ENCODE measurements at regions not wholly inside any gene's neighbourhood (a gene's known extent, or its start where the extent isn't known, plus 50 kb on each side); places are given as distances from the start of the nearest gene placed in this dataset.

GRCh38 chr20:51089840-51090239 lies 66.9 kb upstream of the KCNG1 start:
- Histone ChIP-seq H2BK5ac (ENCODE audit: low read depth, low read length, poor library complexity, severe bottlenecking) (no peak overlapping the region), H3K4me3 (ENCODE audit: insufficient read depth, low read depth, low read length) (no peak overlapping the region), H2AK9ac (replicated peaks; ENCODE audit: low read depth, low read length, poor library complexity) (no peak overlapping the region), H2BK15ac (ENCODE audit: low read depth, low read length) (no peak overlapping the region), H2BK20ac (ENCODE audit: low read depth, low read length) (no peak overlapping the region), H3K27me3 (ENCODE audit: control insufficient read depth, insufficient read depth, low read length) (peaks cover 78% of the 10 kb centered on the region), H4K8ac (ENCODE audit: low read depth in 2 of 2, low read length in 2 of 2) (no peak overlapping the region), H4K5ac (ENCODE audit: low read depth, low read length) (no peak overlapping the region), H3K9me3 (ENCODE audit: control insufficient read depth, insufficient read depth, low read length) (peaks cover 9% of the 10 kb centered on the region), H3K36me3 (ENCODE audit: control insufficient read depth, insufficient read depth, low read length) (no peaks in the 10 kb centered on the region), H3K56ac (ENCODE audit: extremely low read depth, insufficient read depth, low read length) (no peak overlapping the region), H3K79me1 (ENCODE audit: low read depth in 1 of 2, low read length in 2 of 2) (no peaks in the 10 kb centered on the region), H3K4ac (ENCODE audit: low read depth, low read length) (no peak overlapping the region), H2BK120ac (ENCODE audit: low read depth, low read length) (no peak overlapping the region), H4K20me1 (ENCODE audit: insufficient read depth, low read length) (no peaks in the 10 kb centered on the region), H3K4me2 (ENCODE audit: low read depth, low read length) (no peak overlapping the region), H3K27ac (ENCODE audit: insufficient read depth, low read length) (no peak overlapping the region), H3K23ac (ENCODE audit: low read depth, low read length) (no peak overlapping the region), H3K14ac (replicated peaks; ENCODE audit: low read depth, low read length) (no peak overlapping the region), H3K4me1 (ENCODE audit: control insufficient read depth, insufficient read depth, low read length) (no peaks in the 10 kb centered on the region), H2AK5ac (ENCODE audit: low read depth, low read length) (no peak overlapping the region), H4K91ac (ENCODE audit: insufficient read depth, low read depth, low read length) (no peak overlapping the region), H3K9me1 (ENCODE audit: insufficient read depth, low read length) (no peaks in the 10 kb centered on the region), H3K9ac (ENCODE audit: low read depth, low read length) (no peak overlapping the region), H3K18ac (ENCODE audit: low read depth, low read length) (no peak overlapping the region), H2AFZ (replicated peaks; ENCODE audit: low read length, poor library complexity) (no peak overlapping the region)
- dilution Hi-C loops (cut with HindIII; ENCODE audit: low sequenced_read_pairs, unreplicated experiment): no loop called here
- no peak for ATAC-seq (ENCODE audit: low read depth)
- intact Hi-C loops (cut with micrococcal nuclease): no loop called here
- no TSS peak for BruUV-seq (replicated peaks)
- CTCF ChIA-PET: no interaction called here
- POLR2A ChIA-PET (ENCODE audit: unreplicated experiment): no interaction called here
- in situ Hi-C loops (cut with MboI; ENCODE audit: low sequenced_read_pairs): no loop called here
- no CpG with 5 or more reads among the region's 1 CpG for WGBS, 2 experiments (ENCODE audit: extremely low coverage in 2 of 2, insufficient read length in 1 of 2)
- DNase-seq: no peak
- TF ChIP-seq, protein P1, sequence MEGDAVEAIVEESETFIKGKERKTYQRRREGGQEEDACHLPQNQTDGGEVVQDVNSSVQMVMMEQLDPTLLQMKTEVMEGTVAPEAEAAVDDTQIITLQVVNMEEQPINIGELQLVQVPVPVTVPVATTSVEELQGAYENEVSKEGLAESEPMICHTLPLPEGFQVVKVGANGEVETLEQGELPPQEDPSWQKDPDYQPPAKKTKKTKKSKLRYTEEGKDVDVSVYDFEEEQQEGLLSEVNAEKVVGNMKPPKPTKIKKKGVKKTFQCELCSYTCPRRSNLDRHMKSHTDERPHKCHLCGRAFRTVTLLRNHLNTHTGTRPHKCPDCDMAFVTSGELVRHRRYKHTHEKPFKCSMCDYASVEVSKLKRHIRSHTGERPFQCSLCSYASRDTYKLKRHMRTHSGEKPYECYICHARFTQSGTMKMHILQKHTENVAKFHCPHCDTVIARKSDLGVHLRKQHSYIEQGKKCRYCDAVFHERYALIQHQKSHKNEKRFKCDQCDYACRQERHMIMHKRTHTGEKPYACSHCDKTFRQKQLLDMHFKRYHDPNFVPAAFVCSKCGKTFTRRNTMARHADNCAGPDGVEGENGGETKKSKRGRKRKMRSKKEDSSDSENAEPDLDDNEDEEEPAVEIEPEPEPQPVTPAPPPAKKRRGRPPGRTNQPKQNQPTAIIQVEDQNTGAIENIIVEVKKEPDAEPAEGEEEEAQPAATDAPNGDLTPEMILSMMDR (conservative IDR thresholded peaks at IDR 0.05; ENCODE audit: low read depth, low read length): no peak
- TF ChIP-seq RCOR1 (IDR thresholded peaks at IDR 0.05; ENCODE audit: insufficient replicate concordance, low read length) (no peak), NFE2L2 (IDR thresholded peaks at IDR 0.05; ENCODE audit: low read depth, low read length) (no peak), ELK1 (IDR thresholded peaks at IDR 0.05; ENCODE audit: borderline replicate concordance, low read depth, low read length) (no peak), POLR2A (IDR thresholded peaks at IDR 0.05; ENCODE audit: low read depth, low read length) (no peak), BHLHE40 (IDR thresholded peaks at IDR 0.05; ENCODE audit: low read depth, low read length) (no peak), MAZ (IDR thresholded peaks at IDR 0.05; ENCODE audit: borderline replicate concordance, low read depth, low read length) (no peak), SMC3 (IDR thresholded peaks at IDR 0.05; ENCODE audit: low read depth, low read length) (no peak), RAD21 (IDR thresholded peaks at IDR 0.05; ENCODE audit: low read length) (no peak), USF2 (IDR thresholded peaks at IDR 0.05; ENCODE audit: low read depth, low read length) (no peak), FOS (IDR thresholded peaks at IDR 0.05; ENCODE audit: low read depth, low read length) (no peak), MAFK (IDR thresholded peaks at IDR 0.05; ENCODE audit: low read depth, low read length) (no peak), MXI1 (IDR thresholded peaks at IDR 0.05; ENCODE audit: borderline replicate concordance, low read depth, low read length) (no peak), RFX5 (IDR thresholded peaks at IDR 0.05; ENCODE audit: low read depth, low read length) (no peak), CHD1 (IDR thresholded peaks at IDR 0.05; ENCODE audit: low read depth, low read length) (no peak)

Data from IMR-90 (cell line).